Naive thymus-derived CD4-positive, alpha-beta T cell (primary cell): ENCODE measurements at regions not wholly inside any gene's neighbourhood (a gene's known extent, or its start where the extent isn't known, plus 50 kb on each side); places are given as distances from the start of the nearest gene placed in this dataset.

Experiments
- ATAC-seq: fragments of 150-1000 bp; cut with Tn5 transposase; 2 replicates; pipeline ENCODE4 v1.10.0; 2021; ENCODE audit warnings: mild to moderate bottlenecking, moderate library complexity
- CTCF ChIA-PET: fragments of 350-600 bp; sonication (Branson Sonifier 250); formaldehyde crosslinking; loops from one replicate; lab custom pipeline; 2021; ENCODE audit warnings: antibody characterized with exemption; lab: Charles Lee
- POLR2A ChIA-PET: fragments of 350-600 bp; sonication (Branson Sonifier 250); formaldehyde crosslinking; loops from one replicate; lab custom pipeline; 2021; ENCODE audit warnings: antibody characterized with exemption, inconsistent platforms; lab: Charles Lee
- DNase-seq, 9 donors: peaks; one replicate each; pipeline versions ENCODE4 v3.0.0 to v3.0.0-alpha.2; 2020 to 2022; ENCODE audit warnings: mixed read lengths in 1 of 9
- H3K27ac ChIP-seq: one replicate; pipeline ENCODE4 v1.7.0; 2013; ENCODE audit warnings: mild to moderate bottlenecking, low read depth, low read length, moderate library complexity
- H3K27me3 ChIP-seq, 2 donors: one replicate each; pipeline ENCODE4 v1.7.0; 2013; ENCODE audit warnings: low read length in 2 of 2, mild to moderate bottlenecking in 2 of 2, moderate library complexity in 2 of 2; ENCODE audit not compliant: control insufficient read depth in 2 of 2, insufficient read depth in 2 of 2
- H3K36me3 ChIP-seq, 3 experiments: 1 replicate in 2 of 3; 2 replicates in 1 of 3; pipeline ENCODE4 v1.7.0; 2013; ENCODE audit warnings: low read length in 3 of 3, mild to moderate bottlenecking in 3 of 3, moderate library complexity in 1 of 3; ENCODE audit not compliant: insufficient read depth in 3 of 3, control insufficient read depth in 2 of 3
- H3K4me1 ChIP-seq, 2 donors: one replicate each; pipeline ENCODE4 v1.7.0; 2013; ENCODE audit warnings: low read length in 2 of 2, mild to moderate bottlenecking in 2 of 2, moderate library complexity in 1 of 2; ENCODE audit not compliant: control insufficient read depth in 2 of 2, insufficient read depth in 2 of 2
- H3K4me3 ChIP-seq: 2 replicates; pipeline ENCODE4 v1.7.0; 2013; ENCODE audit warnings: mild to moderate bottlenecking, low read length
- H3K9me3 ChIP-seq, 3 experiments: 1 replicate in 2 of 3; 2 replicates in 1 of 3; pipeline ENCODE4 v1.7.0; 2013; ENCODE audit warnings: low read length in 3 of 3; ENCODE audit not compliant: control insufficient read depth in 2 of 3
- H3K27ac Mint-ChIP-seq, 9 donors: one replicate each; pipeline ENCODE4 v1.8.0; 2020 to 2022; ENCODE audit warnings: mixed read lengths in 9 of 9, mild to moderate bottlenecking in 8 of 9, moderate library complexity in 5 of 9, inconsistent platforms in 2 of 9
- H3K27me3 Mint-ChIP-seq, 5 donors: one replicate each; pipeline ENCODE4 v1.8.0; 2021 to 2022; ENCODE audit warnings: mixed read lengths in 5 of 5, mild to moderate bottlenecking in 1 of 5
- H3K36me3 Mint-ChIP-seq, 5 donors: one replicate each; pipeline ENCODE4 v1.8.0; 2020 to 2022; ENCODE audit warnings: mixed read lengths in 5 of 5, mild to moderate bottlenecking in 3 of 5, inconsistent platforms in 1 of 5
- H3K4me1 Mint-ChIP-seq, 7 donors: one replicate each; pipeline ENCODE4 v1.8.0; 2020 to 2022; ENCODE audit warnings: mixed read lengths in 7 of 7, mild to moderate bottlenecking in 3 of 7, inconsistent platforms in 1 of 7
- H3K4me3 Mint-ChIP-seq, 10 donors: one replicate each; pipeline ENCODE4 v1.8.0; 2020 to 2022; ENCODE audit warnings: mild to moderate bottlenecking in 10 of 10, mixed read lengths in 10 of 10, moderate library complexity in 6 of 10, inconsistent platforms in 2 of 10
- H3K9me3 Mint-ChIP-seq, 11 donors: one replicate each; pipeline ENCODE4 v1.8.0; 2020 to 2022; ENCODE audit warnings: mixed read lengths in 11 of 11, mild to moderate bottlenecking in 4 of 11, inconsistent platforms in 1 of 11, moderate library complexity in 1 of 11
- intact Hi-C, 2 donors: fragments of 100-400 bp; cut with micrococcal nuclease; formaldehyde crosslinking; loops; one replicate each; pipeline ENCODE4 v1.15.1; 2023

- no peaks in the 10 kb centered on the region for H3K4me1 Mint-ChIP-seq
- H3K27ac ChIP-seq, result no peak overlapping the region
- ChIA-PET CTCF (no interaction called here), POLR2A (no interaction called here)
- no peaks in the 10 kb centered on the region for H3K4me1 ChIP-seq
- peaks cover 0 to 10% (median 3%) of the 10 kb centered on the region in 11 donors for H3K9me3 Mint-ChIP-seq
- no peaks in the 10 kb centered on the region for H3K9me3 ChIP-seq
- no peak overlapping the region for H3K4me3 Mint-ChIP-seq
- ATAC-seq (no peak), DNase-seq (no peak)
- H3K36me3 ChIP-seq, result no peaks in the 10 kb centered on the region
- H3K27me3 Mint-ChIP-seq, result peaks cover 5 to 31% (median 27%) of the 10 kb centered on the region in 5 donors
- no peaks in the 10 kb centered on the region for H3K27me3 ChIP-seq
- intact Hi-C loops, result no loop called here
- H3K36me3 Mint-ChIP-seq, result no peaks in the 10 kb centered on the region
- H3K27ac Mint-ChIP-seq, result no peak overlapping the region
- H3K4me3 ChIP-seq, result no peak overlapping the region
Observed at GRCh38 chr15:61319892-61320291, 90.8 kb upstream of the RORA start.

DNA sequence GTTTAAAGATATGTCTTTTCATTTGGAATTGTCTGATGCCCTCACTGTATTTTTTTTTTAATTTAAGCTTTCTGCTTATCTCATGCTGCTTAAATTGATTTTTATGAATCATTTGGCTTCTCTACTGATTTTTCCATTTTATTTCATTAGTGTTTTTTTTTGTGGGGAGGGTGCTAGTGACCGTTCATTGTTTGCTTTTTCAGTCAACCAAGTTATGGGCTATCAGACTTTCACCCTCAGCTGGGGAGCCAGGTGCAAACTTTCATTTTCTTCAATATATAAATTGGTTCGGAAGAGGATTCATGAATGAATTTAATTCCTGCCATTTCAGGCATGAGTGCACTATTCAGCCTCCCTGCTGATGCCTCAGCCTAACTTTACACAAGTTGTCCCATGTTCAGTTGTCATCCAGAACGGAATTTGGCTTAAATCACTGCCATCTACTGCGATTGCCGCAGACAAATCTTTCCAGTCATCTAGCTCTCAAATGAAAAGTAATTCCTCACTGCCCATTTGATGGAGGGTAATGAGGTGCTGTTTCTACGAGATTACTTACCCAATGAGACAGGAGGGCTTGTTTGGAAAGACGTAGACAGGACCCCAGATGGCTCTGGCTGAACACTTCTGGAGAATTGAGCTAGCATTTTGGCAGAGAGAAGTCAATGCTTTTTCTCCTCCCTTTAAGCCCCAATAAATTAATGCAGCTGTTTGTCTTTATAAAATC, 89.9 kb upstream of the RORA start:
- Histone ChIP-seq H3K27me3 (no peaks in the 10 kb centered on the region), H3K9me3 (no peaks in the 10 kb centered on the region), H3K27ac (no peak overlapping the region), H3K4me1 (no peaks in the 10 kb centered on the region), H3K4me3 (no peak overlapping the region), H3K36me3 (no peaks in the 10 kb centered on the region)
- DNase-seq (no peak), ATAC-seq (no peak)
- intact Hi-C loops, result no loop called here
- POLR2A ChIA-PET, result no interaction called here
- Mint-ChIP-seq H3K4me3 (no peak overlapping the region), H3K4me1 (no peaks in the 10 kb centered on the region), H3K27me3 (peaks cover 5 to 27% (median 20%) of the 10 kb centered on the region in 5 donors), H3K9me3 (peaks cover 0 to 6% (median 3%) of the 10 kb centered on the region in 11 donors), H3K36me3 (no peaks in the 10 kb centered on the region), H3K27ac (no peak overlapping the region)
- CTCF ChIA-PET, result no interaction called here

GRCh38 chr15:61318301-61318700, 89.2 kb upstream of the RORA start:
- H3K27ac ChIP-seq, result no peak overlapping the region
- no peaks in the 10 kb centered on the region for H3K9me3 ChIP-seq
- Mint-ChIP-seq H3K27ac (no peak overlapping the region), H3K4me1 (no peaks in the 10 kb centered on the region), H3K36me3 (no peaks in the 10 kb centered on the region), H3K9me3 (peaks cover 0 to 6% (median 3%) of the 10 kb centered on the region in 11 donors), H3K4me3 (no peak overlapping the region), H3K27me3 (peaks cover 5 to 25% (median 16%) of the 10 kb centered on the region in 5 donors)
- CTCF ChIA-PET, result no interaction called here
- H3K4me3 ChIP-seq, result no peak overlapping the region
- POLR2A ChIA-PET, result no interaction called here
- H3K36me3 ChIP-seq, result no peaks in the 10 kb centered on the region
- no peaks in the 10 kb centered on the region for H3K4me1 ChIP-seq
- DNase-seq (no peak), ATAC-seq (no peak)
- intact Hi-C loops, result no loop called here
- H3K27me3 ChIP-seq, result no peaks in the 10 kb centered on the region

DNA sequence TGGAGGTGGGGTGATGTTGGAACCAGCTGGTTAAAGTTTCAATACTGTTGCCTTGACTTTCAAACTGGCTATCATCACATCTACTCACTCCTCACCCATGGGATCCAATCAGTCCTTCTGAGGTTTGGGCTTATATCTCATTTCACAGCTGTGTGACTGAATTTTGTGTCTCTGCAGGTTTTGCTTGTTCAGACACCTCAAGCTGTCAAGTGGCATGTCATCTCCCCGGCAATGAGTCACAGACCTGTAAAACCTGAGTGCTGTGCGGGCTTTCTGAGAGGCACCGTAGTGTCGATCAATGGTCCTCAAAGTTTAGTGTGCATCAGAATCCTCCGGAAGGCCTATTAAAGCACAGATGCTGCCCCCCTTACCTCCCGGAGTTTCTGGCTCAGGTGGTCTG, 86.4 kb upstream of the RORA start:
- Histone ChIP-seq H3K27ac (no peak overlapping the region), H3K36me3 (no peaks in the 10 kb centered on the region), H3K4me1 (no peaks in the 10 kb centered on the region), H3K4me3 (no peak overlapping the region), H3K9me3 (no peaks in the 10 kb centered on the region), H3K27me3 (no peaks in the 10 kb centered on the region)
- H3K27ac Mint-ChIP-seq, result no peak overlapping the region
- peaks cover 5 to 22% (median 9%) of the 10 kb centered on the region in 5 donors for H3K27me3 Mint-ChIP-seq
- intact Hi-C loops, result no loop called here
- peaks cover 0 to 6% (median 3%) of the 10 kb centered on the region in 11 donors for H3K9me3 Mint-ChIP-seq
- H3K36me3 Mint-ChIP-seq, result no peaks in the 10 kb centered on the region
- ChIA-PET CTCF (no interaction called here), POLR2A (no interaction called here)
- DNase-seq (no peak), ATAC-seq (no peak)
- H3K4me3 Mint-ChIP-seq, result no peak overlapping the region
- no peaks in the 10 kb centered on the region for H3K4me1 Mint-ChIP-seq

GRCh38 chr15:61314427-61314826, 85.3 kb upstream of the RORA start:
- no peak for ATAC-seq
- POLR2A ChIA-PET, result no interaction called here
- CTCF ChIA-PET, result no interaction called here

DNA sequence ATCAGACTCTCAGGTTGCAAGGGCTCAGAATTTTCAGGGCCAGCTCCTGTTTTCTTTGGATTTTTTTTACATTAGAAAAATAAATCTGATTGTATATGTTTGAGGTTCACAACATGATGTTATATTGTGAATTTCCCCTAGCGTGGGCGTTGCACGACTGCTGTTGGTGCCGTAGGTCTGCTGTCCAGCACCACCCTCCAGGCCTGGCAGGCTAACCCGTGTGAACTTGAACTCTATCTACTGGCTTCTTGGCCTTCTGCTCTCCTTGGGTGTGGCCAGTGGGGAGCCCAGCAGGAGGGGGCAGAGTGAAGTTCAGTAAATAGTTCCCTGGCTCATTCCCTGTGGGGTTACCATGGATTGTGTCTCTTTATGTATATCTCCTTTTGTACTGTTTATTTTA, 80.5 kb upstream of the RORA start:
- H3K36me3 ChIP-seq, result no peaks in the 10 kb centered on the region
- Mint-ChIP-seq H3K9me3 (no peaks in the 10 kb centered on the region), H3K4me1 (no peaks in the 10 kb centered on the region), H3K36me3 (no peaks in the 10 kb centered on the region), H3K4me3 (no peak overlapping the region), H3K27ac (no peak overlapping the region), H3K27me3 (peaks cover 2 to 21% (median 13%) of the 10 kb centered on the region in 5 donors)
- H3K27ac ChIP-seq, result no peak overlapping the region
- H3K4me3 ChIP-seq, result no peak overlapping the region
- ChIA-PET CTCF (no interaction called here), POLR2A (no interaction called here)
- no peaks in the 10 kb centered on the region for H3K4me1 ChIP-seq
- no peaks in the 10 kb centered on the region for H3K9me3 ChIP-seq
- DNase-seq, result no peak
- H3K27me3 ChIP-seq, result no peaks in the 10 kb centered on the region
- ATAC-seq, result no peak
- intact Hi-C loops, result no loop called here

More at GRCh38 chr15:61314427-61314826, 85.3 kb upstream of the RORA start:
- no peak overlapping the region for H3K27ac ChIP-seq
- Mint-ChIP-seq H3K27me3 (peaks cover 0 to 24% (median under 1%) of the 10 kb centered on the region in 5 donors), H3K36me3 (no peaks in the 10 kb centered on the region), H3K9me3 (peaks cover 0 to 4% (median 0%) of the 10 kb centered on the region in 11 donors), H3K4me1 (no peaks in the 10 kb centered on the region), H3K27ac (no peak overlapping the region), H3K4me3 (no peak overlapping the region)
- H3K36me3 ChIP-seq, result no peaks in the 10 kb centered on the region
- no peak for DNase-seq
- no peaks in the 10 kb centered on the region for H3K27me3 ChIP-seq
- intact Hi-C loops, result no loop called here
- H3K4me1 ChIP-seq, result no peaks in the 10 kb centered on the region
- no peak overlapping the region for H3K4me3 ChIP-seq
- no peaks in the 10 kb centered on the region for H3K9me3 ChIP-seq

- Histone ChIP-seq H3K9me3 (no peaks in the 10 kb centered on the region), H3K4me1 (no peaks in the 10 kb centered on the region), H3K36me3 (no peaks in the 10 kb centered on the region), H3K27me3 (no peaks in the 10 kb centered on the region), H3K4me3 (no peak overlapping the region), H3K27ac (no peak overlapping the region)
- Mint-ChIP-seq H3K9me3 (peaks cover 0 to 1% (median 0%) of the 10 kb centered on the region in 11 donors), H3K27ac (no peak overlapping the region), H3K4me1 (no peaks in the 10 kb centered on the region), H3K27me3 (peaks cover 2 to 26% (median 13%) of the 10 kb centered on the region in 5 donors), H3K36me3 (no peaks in the 10 kb centered on the region), H3K4me3 (no peak overlapping the region)
- intact Hi-C loops, result no loop called here
- DNase-seq (no peak), ATAC-seq (no peak)
- ChIA-PET CTCF (no interaction called here), POLR2A (no interaction called here)
Observed at GRCh38 chr15:61309031-61309511, 80.0 kb upstream of the RORA start.
